GM12874 (cell line): ENCODE measurements at regions not wholly inside any gene's neighbourhood (a gene's known extent, or its start where the extent isn't known, plus 50 kb on each side); places are given as distances from the start of the nearest gene placed in this dataset.

ENCODE experiments used
- TF ChIP-seq, protein P1 (sequence below): IDR thresholded peaks from 2 replicates; pipeline ENCODE4 v1.5.1; 2011; ENCODE audit warnings: low read depth, mild to moderate bottlenecking, control low read depth, low read length, moderate library complexity; ENCODE audit not compliant: insufficient read depth

DNA sequence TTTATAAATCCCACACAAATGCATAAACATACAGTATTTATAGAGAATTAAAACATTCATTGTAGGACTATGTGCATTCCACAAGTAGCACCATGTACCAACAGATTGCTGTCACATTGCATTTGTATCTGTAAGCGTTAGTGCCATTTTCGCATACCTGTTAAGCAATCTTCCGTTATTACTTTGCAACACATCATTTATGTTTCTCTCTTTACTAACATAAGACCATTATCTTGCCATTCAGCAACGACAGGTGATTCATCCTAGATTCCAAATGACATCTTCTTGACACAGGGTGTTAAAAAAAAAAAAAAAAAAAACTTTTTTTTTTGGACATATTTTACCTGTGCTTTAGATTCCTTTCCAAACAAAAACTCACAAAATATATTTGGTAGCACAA, 511.8 kb downstream of the ELAVL2 start:
- TF ChIP-seq, protein P1, sequence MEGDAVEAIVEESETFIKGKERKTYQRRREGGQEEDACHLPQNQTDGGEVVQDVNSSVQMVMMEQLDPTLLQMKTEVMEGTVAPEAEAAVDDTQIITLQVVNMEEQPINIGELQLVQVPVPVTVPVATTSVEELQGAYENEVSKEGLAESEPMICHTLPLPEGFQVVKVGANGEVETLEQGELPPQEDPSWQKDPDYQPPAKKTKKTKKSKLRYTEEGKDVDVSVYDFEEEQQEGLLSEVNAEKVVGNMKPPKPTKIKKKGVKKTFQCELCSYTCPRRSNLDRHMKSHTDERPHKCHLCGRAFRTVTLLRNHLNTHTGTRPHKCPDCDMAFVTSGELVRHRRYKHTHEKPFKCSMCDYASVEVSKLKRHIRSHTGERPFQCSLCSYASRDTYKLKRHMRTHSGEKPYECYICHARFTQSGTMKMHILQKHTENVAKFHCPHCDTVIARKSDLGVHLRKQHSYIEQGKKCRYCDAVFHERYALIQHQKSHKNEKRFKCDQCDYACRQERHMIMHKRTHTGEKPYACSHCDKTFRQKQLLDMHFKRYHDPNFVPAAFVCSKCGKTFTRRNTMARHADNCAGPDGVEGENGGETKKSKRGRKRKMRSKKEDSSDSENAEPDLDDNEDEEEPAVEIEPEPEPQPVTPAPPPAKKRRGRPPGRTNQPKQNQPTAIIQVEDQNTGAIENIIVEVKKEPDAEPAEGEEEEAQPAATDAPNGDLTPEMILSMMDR, result no peak

GRCh38 chr9:23319092-23319491, 506.9 kb downstream of the ELAVL2 start:
- TF ChIP-seq, protein P1, result no peak

DNA sequence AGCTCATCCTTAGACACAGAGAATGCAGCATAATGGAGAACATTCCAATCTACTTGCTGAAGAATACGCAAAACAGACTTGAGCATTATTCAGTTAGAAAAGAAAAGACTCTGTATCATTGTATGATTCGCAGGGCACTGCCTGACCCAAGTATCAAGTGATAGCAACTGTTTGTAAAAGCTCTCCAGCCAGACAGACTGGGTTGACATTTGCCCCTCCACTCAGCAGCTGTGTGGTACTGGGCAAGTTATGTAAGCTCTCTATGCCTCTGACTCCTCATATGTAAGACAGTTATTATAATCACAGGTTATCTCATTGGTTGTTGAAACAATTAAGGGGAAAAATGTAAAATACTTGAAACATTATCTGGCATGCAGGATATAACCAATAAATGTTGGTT, 505.0 kb downstream of the ELAVL2 start:
- TF ChIP-seq, protein P1, result no peak

DNA sequence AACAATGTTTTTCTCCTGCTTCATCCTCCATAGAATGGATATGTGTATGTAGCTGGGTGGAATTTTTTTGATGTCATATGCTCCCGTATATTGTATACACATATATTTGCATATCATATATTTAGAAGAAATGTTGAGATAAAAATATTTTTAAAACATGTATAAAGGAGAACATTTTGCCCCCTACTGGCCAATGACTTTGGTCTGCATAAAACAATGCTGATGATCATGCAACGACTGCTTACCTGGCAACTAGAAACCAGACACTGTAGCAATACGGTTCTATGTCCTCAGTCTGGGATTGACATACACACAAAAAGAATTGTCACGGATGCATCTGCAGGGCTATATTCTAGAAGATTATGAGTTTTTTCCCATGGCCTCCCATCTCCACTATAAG, 503.6 kb downstream of the ELAVL2 start:
- TF ChIP-seq, protein P1, result no peak

DNA sequence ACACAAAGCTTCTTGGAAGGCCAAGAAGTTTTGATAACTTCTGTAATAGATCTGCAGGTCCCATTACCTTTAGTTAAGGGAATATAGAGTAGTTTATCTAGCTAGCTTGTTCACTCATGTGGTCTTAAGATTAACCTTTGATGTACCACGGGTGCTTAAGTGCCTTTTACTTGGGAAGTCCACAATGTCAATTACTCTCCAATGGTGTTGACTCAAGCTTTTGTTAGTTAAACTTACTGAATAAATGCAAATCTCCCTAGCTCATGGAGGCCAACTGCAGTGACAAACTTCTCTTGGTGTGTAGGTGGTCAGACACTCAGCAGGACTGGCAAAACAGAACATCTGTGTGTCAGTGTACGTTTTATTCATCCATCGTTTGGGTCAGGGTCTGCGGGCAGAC, 501.5 kb downstream of the ELAVL2 start:
- TF ChIP-seq, protein P1, result no peak

DNA sequence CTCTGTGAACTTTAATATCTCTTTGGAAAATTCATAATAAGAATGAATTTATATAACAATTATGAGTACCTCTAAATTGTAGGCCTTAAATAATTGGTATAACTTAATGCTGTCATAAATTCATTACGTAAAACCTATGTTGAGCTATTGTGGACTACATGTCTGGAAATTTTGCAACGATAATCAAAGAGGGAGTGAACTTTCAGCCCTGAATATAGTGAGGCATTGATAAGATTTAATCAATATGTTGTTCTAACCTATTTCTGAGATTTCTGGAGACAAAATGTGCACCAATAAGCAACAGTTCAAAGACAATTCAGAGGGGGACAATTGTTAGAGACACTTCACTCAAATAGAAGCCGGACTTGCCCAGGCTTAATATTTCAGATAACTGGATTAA, 499.4 kb downstream of the ELAVL2 start:
- TF ChIP-seq, protein P1, result no peak

DNA sequence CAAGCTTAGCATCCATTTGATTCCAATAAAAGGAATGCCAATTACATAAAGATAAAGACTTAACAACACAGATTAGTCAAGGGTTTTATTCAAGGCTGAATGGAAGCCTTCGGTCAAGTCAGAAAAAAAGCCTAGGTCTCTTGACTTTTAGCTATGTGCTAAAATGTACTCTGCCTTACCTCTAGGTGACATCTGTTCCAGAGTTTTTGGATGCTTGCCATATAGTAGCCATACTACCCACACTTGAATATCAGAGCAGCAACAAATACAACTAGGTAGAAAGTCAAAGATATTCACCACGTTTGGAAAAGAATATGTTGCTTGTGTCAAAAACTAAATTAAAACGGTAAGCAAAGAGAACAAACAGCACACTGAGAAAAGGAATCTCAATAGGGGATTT, 484.7 kb downstream of the ELAVL2 start:
- TF ChIP-seq, protein P1, result no peak

DNA sequence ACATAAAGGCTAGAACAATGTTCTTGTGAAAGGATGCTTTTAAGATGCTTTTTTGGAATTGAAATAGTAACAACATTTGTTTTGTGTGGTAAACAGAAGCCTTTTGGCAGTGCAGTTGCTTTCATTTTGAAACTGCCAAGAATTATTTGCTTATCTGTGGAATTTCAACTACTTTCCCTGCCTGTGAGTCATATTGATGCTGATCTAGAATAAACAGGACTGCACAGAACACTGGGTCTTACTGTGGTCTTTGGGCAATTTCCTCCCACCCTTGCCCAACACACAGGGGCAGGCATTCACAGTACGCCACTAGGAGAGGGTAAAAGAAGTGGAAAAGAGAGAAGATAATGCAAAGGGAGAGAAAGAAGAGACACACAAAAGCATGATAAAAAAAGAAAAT, 483.7 kb downstream of the ELAVL2 start:
- TF ChIP-seq, protein P1, result no peak
